NB4 (cell line): ENCODE measurements at regions not wholly inside any gene's neighbourhood (a gene's known extent, or its start where the extent isn't known, plus 50 kb on each side); places are given as distances from the start of the nearest gene placed in this dataset.

Source experiments
- DNase-seq: peaks from one replicate; pipeline ENCODE4 v3.0.0; 2010; ENCODE audit warnings: low read depth
- H3K4me3 ChIP-seq: one replicate; pipeline ENCODE4 v1.5.1; 2011; ENCODE audit warnings: mild to moderate bottlenecking, low read depth, low read length, moderate library complexity
- MAX ChIP-seq: IDR thresholded peaks from 2 replicates; pipeline ENCODE4 v1.6.1; 2011; ENCODE audit warnings: low read depth, low read length
- MYC ChIP-seq: IDR thresholded peaks from 2 replicates; pipeline ENCODE4 v1.6.1; 2011; ENCODE audit warnings: low read depth, low read length
- POLR2A ChIP-seq: IDR thresholded peaks from 2 replicates; pipeline ENCODE4 v1.6.1; 2011; ENCODE audit warnings: mild to moderate bottlenecking; ENCODE audit not compliant: insufficient read length; ENCODE audit errors: extremely low read depth
- TF ChIP-seq, protein P1 (sequence below): IDR thresholded peaks from one replicate; pipeline ENCODE4 v1.5.1; 2012; ENCODE audit warnings: low read depth, low read length

DNA sequence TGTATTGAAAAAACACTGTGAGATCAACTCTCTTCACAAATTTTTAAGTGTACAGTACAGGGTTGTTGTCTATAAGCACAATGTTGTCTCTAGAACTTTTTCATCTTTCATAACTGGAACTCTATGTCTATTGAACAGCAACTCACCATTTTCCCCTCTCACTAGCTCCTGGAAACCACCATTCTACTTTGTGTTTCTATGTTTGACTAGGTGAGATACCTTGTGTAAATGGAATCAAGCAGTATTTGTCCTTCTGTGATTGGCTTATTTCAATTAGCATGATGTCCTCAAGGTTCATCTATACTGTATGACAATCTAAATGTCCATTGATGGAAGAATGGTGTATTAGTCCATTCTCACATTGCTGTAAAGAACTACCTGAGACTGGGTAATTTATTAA, 210.1 kb upstream of the FUT9 start:
- no peak for DNase-seq
- no peak overlapping the region for H3K4me3 ChIP-seq
- TF ChIP-seq MAX (no peak), MYC (no peak)

DNA sequence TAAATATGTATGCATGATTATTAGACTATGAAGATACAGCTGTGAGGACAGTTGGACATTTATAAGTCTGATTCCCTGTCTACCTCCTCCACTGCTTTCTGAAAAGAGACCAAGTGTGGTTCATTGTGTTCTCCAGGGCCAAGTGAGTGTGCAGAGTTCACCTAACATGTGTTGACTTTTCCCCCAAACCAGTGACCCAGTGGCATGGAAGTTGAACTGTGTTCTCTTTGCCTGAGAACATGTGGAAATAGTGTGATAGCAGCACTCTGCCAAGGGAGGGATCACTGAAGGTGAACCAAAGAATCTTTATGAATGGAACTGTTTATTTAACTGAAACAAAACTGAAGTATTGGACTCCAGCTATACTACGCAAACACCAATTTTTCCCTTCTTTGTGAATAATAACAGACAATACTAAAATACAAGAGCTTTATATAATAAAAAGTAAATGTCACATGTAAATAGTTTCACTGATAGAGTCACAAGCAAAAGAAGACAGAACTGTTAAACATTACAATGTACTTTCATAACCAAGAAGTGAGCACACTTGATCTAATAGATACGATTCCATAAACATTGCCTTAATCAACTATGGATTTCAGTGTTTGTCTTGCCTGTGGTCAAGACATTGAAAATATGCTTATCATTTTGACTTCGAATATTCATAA, 200.3 kb upstream of the FUT9 start:
- no peak overlapping the region for H3K4me3 ChIP-seq
- DNase-seq, result no peak
- TF ChIP-seq, protein P1, sequence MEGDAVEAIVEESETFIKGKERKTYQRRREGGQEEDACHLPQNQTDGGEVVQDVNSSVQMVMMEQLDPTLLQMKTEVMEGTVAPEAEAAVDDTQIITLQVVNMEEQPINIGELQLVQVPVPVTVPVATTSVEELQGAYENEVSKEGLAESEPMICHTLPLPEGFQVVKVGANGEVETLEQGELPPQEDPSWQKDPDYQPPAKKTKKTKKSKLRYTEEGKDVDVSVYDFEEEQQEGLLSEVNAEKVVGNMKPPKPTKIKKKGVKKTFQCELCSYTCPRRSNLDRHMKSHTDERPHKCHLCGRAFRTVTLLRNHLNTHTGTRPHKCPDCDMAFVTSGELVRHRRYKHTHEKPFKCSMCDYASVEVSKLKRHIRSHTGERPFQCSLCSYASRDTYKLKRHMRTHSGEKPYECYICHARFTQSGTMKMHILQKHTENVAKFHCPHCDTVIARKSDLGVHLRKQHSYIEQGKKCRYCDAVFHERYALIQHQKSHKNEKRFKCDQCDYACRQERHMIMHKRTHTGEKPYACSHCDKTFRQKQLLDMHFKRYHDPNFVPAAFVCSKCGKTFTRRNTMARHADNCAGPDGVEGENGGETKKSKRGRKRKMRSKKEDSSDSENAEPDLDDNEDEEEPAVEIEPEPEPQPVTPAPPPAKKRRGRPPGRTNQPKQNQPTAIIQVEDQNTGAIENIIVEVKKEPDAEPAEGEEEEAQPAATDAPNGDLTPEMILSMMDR, result no peak
- no peak for TF ChIP-seq MAX

GRCh38 chr6:95819461-95819860, 196.3 kb upstream of the FUT9 start:
- TF ChIP-seq, protein P1, result no peak
- TF ChIP-seq MAX (no peak), POLR2A (no peak), MYC (no peak)
- no peak overlapping the region for H3K4me3 ChIP-seq

GRCh38 chr6:95819939-95820338, 195.8 kb upstream of the FUT9 start:
- H3K4me3 ChIP-seq, result no peak overlapping the region
- DNase-seq, result peak; percentile 12
- TF ChIP-seq, protein P1, result peak; percentile 45
- no peak for TF ChIP-seq MYC

More at GRCh38 chr6:95819461-95819860, 196.3 kb upstream of the FUT9 start:
- DNase-seq, result no peak

- TF ChIP-seq, protein P1, result no peak
- TF ChIP-seq MAX, result no peak
- no peak for TF ChIP-seq POLR2A
- no peak for TF ChIP-seq MYC
- no peak overlapping the region for H3K4me3 ChIP-seq
- DNase-seq, result no peak
These were observed 184.8 kb upstream of the FUT9 start for GRCh38 chr6:95830859-95831557.

- no peak for DNase-seq
- H3K4me3 ChIP-seq, result no peak overlapping the region
- TF ChIP-seq MAX (no peak), MYC (no peak), POLR2A (no peak)
- TF ChIP-seq, protein P1, result no peak
These were observed 177.9 kb upstream of the FUT9 start for GRCh38 chr6:95837890-95838289.
